ENCODE measurements at regions not wholly inside any gene's neighbourhood (a gene's known extent, or its start where the extent isn't known, plus 50 kb on each side); places are given as distances from the start of the nearest gene placed in this dataset.
"Not testable (repeated sequence)": the region's sequence is repeated elsewhere in the genome, so short reads cannot be mapped to it uniquely, and the experiment has no call there.

DNA sequence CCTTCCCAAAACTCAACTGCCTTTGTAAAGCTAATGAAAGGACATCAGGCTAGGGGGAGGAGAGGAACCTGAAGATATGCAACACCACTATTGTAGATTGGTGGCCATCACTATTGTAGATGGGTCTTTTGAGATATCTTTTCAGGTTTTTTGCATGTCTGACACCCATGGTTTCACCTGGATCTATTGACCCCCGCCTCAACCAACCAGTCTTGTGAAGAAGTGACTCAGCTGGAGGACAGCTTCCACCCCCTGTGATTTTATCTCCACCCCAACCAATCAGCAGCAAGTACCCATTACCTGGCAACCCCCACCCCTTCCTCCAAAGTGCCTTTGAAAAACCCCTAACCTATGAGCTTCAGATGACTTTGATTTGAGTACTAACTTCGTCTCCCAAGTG, 382.6 kb upstream of the GOT2 start:
- DNase-seq = no peak

DNA sequence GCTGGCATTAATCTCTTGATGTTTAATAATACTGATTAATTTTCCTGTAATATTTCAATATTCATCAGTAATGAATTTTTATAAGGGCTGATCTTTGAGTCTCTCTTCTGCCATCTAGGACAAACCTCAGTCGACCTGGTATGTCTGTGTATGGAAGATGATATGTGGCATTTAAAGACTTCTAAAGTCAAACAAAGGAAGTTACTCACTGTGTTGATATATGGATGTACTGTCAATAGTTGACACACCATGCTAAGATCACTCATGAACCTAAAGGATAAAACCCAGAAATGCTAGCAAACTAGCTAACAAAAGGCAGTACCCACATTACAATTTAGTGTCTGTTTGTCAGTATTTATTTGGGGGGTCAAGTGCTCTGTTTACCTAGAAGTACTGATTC, 380.7 kb upstream of the GOT2 start:
- DNase-seq = no peak

DNA sequence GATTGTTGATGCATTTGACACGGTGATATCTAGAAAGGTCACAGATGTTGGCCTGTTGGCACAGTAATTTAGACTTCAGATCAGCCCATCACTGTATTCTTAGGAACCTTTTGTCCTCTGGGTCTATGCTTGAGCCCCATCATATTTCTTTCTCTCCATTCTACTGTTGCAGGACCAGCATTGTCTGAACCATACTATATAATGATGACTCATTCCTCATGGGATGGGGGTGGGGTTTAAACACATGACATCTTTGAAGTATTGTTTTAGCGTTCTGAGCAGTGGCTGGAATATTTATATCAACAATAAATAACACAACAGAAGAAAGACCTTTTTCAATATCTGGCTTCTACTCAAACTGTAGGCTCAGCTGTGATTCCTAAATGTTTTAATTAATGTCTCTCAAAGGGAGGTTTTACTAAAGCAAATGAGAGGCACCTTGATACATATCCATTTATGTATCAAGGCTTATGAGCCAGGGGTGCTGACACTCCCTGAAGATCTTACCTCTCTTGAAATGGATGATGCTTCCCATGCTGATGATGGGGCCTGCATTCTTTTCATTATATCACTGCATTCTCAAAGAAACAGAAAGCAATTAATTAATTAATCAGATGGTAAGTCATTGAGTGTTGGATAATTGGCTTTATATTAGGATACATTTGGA, 379.0 kb upstream of the GOT2 start:
- no peak for DNase-seq

DNA sequence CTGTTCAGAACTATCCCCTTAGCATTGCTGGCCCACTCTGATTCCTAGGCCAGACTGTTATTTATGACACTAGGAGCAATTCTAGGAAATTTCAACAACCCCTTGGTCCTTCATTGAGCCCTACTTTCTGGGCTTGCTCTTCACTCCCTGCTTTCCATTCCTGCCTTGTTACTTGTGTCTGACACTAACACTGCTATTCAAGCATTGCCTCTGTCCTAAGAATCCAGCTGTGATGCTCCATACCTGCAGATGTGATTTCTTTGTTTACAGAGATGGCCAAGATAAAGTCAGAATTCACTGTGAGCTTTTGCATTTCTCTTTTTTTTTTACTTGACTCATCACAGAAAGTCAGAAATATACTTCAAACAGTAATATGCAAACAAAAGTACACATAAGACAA, 377.2 kb upstream of the GOT2 start:
- no peak for DNase-seq

DNA sequence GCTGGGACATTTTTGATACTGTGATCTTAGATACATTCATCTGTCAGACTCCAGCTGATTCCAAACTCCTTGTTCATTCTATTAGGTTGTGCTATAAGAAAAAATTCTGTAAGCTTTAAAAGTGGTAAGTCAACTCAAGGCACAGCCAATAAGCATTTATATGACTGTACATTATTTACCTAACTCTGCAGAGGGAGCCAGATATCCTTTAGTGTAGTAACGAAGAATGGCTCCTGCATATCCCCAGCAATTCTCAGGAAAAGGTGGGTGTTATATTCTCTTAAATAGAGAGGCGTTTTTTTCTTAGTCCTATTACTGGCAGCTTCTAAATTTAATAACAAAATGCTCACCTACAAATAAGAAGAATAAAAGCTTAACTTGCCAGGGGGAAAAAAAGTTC, 374.3 kb upstream of the GOT2 start:
- peak in 1 of 2 experiments; percentile 2 for DNase-seq

DNA sequence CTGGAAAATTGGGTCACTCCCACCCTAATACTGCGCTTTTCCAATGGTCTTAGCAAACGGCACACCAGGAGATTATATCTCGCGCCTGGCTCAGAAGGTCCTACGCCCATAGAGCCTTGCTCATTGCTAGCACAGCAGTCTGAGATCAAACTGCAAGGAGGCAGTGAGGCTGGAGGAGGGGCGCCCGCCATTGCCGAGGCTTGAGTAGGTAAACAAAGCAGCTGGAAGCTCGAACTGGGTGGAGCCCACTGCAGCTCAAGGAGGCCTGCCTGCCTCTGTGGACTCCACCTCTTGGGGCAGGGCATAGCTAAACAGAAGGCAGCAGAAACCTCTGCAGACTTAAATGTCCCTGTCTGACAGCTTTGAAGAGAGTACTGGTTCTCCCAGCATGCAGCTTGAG, 362.6 kb upstream of the GOT2 start:
- DNase-seq = not testable (repeated sequence)

DNA sequence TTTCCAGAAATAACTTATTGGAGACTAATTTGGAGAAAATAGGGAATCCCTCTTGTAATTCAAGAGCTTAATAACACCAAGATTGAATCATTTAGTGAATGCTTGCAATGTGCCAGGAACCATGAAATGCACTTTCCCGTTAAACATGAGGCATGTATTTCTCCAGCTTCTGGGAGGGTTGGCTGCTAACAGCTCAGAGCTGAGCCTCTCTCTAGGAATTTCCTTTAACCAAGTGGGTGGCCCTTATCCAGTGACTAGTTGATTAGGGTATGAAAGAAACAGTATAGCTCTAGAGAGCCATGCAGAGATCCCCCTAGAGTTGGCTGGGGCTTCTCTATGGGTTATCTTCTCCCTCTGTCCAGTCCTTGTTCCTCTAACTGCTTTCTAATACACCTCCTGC, 356.4 kb upstream of the GOT2 start:
- no peak for DNase-seq

DNA sequence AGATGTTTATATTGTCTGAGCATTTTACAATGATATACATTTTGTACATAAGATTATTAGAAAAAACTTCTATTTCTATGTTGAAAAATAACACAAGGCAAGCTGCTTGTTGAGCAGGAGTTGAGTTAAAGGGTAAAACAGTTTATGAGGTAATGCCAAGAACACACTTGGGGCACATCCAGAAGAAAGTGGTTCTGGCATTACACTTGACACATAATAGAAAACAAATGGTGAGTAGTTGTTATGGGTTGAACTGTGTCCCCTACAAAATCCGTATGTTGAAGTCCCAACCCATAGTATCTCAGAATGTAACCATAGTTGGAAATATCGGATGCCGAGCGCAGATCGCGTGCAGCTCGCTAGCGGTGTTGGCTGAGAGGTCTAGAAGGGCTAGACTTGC, 354.3 kb upstream of the GOT2 start:
- no peak for DNase-seq

DNA sequence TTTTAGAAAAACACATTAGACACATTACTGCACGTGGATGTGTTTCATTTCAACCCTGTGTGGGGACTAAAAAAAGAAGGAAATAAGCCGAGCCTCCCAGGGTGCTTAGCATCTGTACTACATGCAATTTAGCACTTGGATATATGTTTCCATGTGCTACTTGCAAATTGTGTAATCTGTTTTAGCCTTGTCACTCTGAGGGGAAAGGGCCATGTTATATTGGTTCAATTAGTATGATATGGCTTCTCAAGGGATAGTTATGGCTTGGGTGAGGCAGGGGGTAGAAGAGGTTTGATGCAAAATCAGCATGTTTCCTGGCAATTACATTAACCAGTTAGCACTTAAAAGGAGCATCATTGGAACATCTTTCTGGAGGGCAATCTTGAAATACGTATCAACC, 353.5 kb upstream of the GOT2 start:
- DNase-seq = no peak

DNA sequence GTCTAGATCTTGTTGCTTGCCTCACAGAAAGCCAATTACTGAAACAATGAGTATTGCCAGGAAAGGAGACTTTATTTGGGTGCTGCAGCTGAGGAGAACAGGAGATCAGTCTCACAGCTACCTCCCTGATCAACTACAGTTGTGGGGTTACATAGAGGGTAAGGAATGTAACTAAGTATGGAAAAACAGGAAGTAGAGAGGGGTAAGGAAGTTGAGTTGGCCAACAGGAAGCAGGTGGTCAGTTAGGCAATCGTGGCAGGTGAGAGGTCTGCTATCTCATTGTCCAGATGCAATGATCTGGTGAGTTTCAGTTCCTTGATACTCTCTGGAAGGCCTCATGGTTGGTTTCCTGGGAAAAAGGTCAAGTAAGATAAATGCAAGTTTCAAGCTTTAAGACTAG, 333.1 kb upstream of the GOT2 start:
- no peak for DNase-seq

DNA sequence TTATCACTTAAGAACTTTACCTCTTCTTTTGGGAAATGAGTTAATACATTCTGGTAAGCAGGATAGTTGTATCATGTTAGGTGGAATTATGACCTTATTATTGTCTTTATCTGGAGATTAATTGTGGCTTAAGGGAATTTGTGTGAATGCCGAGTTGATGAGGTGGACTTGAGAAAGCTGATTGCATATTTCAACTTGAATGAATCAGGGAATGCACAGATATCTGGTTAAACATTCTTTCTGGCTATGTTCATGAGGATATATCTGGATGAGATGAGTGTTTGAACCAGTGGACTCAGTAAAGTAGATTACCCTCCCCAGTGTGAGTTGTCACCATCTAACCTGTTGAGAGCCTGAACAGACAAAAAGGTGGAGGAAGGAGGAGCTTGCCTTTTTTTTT, 326.1 kb upstream of the GOT2 start:
- DNase-seq = no peak

DNA sequence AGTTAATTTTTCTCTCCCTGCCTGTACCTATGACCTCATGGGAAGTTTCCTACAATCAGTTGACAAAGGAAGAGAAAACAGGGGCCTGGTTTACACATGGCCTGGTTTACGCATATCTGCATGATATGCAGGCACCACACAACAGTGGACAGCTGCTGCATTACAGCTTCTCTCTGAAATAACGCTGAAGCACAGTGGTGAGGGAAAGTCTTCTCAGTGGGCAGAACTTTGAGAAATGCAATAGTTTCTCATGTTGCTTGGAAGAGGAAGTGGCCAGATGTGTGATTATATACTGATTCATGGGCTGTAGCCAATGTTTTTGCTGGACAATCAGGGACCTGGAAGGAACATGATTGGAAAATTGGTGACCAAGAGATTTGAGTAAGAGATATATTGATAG, 324.1 kb upstream of the GOT2 start:
- no peak for DNase-seq

DNA sequence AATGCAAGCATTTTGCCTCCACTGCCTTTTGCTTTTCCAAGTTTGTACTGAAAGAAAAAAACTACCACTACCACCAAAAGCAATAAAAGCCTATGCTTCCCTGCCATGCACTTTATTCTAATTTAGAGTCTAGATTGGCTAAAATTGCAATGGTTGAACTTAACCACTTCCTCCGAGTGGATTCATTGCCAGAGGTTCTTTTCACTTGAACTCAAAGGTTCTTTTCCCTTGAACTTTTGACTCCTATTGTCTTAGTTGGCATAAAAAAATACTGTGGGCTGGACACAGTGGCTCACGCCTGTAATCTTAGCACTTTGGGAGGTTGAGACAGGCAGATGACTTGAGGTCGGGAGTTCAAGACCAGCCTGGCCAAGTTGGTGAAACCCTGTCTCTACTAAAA, 319.8 kb upstream of the GOT2 start:
- no peak for DNase-seq

DNA sequence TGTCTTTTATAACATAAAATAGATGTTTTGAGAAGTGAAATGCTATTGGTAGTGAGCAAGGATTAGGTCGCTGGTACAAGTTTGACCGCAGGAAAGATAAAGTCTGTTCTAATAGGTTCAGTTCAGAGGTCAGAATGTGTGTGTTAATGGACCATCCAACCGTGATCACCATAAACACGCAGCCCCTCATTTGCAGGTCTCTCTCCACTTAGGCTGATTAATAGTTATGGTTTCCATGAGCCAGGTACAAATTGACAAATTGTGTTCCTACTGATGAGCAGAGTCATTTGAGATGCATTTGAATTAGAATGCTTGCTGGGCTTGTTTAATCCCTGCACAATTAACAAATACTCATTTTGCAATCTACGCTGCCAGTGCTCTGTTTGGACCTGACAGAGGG, 318.1 kb upstream of the GOT2 start:
- DNase-seq = no peak

DNA sequence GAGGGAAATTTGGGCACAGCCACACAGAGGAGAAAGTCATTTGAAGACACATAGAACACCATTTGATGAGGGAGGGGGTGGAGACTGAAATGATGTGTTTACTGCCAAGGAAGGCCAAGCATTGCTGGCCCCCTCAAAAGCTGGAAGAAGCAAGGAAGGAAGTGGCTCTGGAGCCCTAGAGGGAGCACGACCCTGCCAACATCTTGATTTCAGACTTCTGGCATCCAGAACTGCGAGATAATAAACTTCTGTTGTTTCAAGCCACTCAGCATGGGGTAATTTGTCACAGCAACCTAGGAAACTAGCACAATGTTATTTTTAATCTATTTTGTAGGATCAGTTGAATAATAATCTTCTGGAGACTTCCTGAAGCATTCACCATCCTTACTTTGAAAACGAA, 314.8 kb upstream of the GOT2 start:
- DNase-seq = no peak

DNA sequence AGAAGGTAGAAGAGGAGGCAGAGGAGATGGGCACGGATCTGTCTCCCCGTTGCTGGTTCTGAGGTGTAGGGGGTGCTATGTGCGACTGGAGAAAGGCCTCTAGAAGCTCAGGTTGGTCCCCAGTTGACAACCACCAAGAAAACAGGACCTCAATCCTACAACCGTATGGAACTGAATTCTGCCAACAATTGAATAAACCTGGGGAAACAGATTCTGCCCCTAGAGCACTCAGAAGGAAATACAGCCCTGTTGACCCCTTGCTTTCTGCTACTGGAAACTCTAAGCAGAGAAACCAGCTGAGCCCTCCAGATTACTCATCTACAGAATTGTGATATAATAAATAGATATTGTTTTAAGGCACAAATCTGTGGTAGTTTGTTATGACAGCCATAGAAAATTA, 313.0 kb upstream of the GOT2 start:
- DNase-seq = no peak

DNA sequence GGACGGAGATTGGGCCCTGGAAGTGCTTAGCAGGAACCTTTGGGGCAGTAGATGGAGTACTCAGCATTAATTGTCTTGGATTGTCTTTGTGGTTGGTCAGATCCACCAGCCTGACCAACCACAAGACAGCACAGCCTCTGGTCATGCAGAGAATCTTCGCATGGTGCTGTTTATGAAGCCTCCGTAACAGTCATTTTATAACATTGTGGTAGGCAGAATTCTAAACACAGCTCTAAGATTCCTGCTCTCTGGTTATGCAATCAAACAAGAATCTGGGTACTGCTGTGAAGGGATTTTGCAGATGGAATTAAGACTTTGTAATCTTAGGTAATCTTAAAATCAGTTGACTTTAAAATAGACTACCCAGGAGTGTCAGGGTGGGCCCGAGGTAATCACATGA, 312.2 kb upstream of the GOT2 start:
- DNase-seq = no peak

DNA sequence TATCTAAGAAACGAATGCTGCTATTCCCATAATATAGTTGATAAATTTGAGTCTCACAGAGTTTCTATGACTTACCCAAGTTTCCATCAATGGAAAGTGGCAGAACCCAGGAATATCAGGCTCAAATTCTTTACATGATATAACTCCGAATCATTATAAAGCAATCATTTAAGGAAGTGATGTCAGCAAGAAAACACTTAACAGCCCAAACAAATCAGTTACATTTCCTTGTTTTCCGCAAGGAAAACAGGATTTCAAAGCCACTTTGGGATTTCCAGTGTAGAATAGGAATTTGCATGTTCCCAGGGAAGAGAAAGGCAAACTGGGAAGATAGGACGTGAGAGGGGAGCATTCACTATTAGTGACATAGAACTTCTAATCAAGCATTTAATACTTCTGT, 311.4 kb upstream of the GOT2 start:
- no peak for DNase-seq

DNA sequence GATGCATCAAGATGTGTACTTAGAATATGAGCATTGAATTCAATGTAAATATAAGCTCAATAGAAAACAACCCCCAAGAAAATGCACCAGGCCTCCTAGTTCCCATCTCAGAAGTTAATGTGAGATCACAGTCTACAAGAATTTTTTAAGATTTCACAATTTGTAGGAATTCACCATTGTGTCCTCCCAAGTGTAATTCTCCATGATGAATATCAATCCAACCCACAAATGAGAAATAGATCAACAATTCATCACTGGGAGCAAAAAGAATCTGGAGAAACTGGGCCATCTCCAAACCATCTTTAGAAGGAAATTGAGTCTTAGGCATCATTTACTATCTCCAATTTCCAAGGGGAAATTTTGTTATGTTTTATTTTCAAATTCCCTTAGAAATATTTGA, 310.5 kb upstream of the GOT2 start:
- no peak for DNase-seq

DNA sequence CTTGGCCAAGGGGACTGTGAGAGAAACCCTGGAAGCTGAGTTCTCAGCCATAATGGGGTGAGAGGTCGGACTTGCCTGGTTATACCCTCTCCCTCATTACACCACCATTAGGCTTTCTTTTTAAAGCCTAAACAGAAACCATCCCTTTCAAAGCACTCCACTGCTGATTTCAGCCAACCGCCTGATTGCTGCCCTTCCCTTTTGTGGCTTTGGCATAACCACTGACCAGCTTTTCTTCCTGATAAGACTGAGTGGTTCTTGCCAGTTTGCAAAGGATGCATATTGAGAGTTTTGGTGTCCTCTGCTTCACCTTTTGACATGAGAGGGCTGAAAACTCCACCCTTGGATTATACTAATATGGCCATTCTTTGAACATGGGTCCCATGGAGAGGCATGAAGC, 308.2 kb upstream of the GOT2 start:
- no peak for DNase-seq

DNA sequence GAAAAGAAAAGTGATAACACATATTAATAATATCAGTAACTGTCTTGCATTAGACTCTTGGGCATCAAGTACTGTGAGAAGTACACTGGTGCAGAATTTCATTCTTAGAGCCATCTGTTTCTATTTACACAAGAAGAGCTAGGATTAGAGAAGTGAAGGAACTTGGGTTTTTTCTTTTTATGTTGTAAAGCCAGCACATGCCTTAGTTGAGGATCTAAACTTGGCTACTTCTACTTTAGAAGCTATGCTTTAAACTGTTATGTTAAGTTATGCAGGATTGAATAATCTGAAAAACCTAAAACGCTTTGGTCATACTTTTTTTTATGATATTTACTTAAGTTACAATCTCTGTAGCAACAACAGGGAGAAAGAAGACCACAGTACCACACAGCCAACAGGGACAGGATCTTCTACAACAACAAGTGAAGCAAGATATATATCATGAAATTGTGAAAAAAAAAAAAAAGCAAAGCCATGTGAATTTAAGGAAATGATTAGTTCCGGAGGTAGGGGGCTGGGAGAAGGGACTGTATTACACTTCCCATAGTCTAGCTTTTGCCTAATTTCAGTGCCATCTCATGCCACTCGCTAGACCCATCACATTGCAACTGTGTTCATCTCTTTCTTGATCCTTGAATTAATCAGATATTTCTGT, 305.1 kb upstream of the GOT2 start:
- DNase-seq = no peak

DNA sequence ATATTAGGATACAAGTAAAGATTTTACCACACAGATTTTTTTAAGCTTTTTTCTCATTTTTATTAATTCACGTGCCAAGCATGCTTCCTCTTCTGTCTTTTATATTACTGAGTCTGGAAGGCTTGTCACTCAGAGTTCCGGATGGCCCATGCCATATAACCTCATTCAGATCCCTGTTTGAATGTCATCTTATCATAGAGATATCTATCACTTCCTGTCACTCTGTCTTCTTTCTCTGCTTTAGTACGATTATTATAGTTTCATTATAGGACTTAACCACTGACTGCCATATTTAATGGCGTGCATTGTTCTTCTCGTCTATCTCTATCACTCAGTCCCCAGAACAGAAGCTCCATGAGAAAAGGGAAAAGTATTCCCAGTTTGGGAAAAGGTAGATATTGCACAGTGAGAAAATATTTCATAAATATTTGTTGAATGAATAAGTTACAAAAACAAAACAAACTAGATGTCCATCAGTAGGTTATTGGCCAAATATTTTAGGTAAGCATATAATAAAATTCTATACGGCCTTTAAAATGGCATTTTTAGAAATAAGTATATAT, 296.9 kb upstream of the GOT2 start:
- no peak for DNase-seq

DNA sequence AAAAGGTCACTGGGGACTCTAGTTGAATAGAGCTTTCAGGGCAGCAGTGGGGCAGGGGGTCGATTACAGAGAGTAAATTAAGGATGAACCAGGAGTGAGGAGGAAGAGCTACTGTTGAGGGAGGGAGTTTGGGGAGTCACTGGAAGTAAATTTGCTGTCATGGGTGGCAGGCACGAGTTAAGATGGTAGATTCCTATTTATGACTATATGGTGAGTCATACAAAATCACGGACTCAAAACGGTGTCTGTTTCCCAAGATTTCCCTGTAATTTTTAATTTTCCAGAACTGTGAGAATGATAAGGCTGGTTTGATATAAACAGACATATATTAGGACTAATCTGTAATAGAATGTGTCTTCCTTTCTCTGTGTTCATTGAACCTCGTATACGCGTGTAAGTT, 287.6 kb upstream of the GOT2 start:
- no peak for DNase-seq

DNA sequence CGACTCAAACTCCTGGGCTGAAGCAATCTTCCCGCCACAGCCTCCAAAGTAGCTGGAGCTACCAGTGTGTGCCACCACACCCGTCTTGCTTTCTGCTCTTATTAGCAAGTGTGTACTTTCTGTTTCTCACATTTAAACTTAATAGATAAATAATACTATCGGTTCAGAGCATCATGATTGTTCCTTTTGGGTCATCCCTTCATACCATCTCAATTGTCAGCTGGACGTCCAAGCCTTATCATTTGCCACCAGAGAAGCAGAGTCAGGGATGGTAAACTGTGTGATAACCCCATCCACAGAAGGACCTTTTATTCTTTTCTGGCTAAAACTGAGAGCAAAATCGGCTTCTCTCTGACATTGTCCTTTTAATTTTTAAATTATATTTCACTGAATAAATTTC, 279.8 kb upstream of the GOT2 start:
- no peak for DNase-seq

DNA sequence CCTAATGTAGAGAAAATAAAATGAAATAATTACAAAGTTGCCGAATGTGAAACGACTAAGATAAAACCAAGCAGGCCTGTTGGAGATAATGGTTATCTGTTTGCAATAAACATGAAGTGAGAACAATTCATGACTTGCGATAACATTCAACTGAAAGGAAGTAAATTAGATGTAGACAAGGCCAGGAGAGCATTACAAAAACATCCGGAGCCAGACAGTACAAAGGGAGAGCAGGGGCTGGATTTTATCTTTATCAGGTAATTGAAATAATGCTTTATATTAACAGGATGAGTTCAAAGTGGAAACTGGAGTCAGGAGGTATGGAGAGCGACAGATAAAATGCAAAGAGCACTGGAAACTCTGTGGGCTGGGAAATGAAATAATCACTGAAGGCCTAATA, 265.6 kb upstream of the GOT2 start:
- no peak for DNase-seq
